Progenitor cell of endocrine pancreas (in vitro differentiated cells): ENCODE measurements at regions not wholly inside any gene's neighbourhood (a gene's known extent, or its start where the extent isn't known, plus 50 kb on each side); places are given as distances from the start of the nearest gene placed in this dataset.
A peak's percentile ranks its signal among the peaks of the same experiment; 100 is the strongest.

ENCODE experiments used
- DNase-seq: peaks from one replicate; pipeline ENCODE4 v3.0.0; 2021; ENCODE audit warnings: low spot score; ENCODE audit not compliant: unreplicated experiment
- H3K27ac Mint-ChIP-seq: 2 replicates; pipeline ENCODE4 v1.8.0; 2021; ENCODE audit warnings: mild to moderate bottlenecking, moderate library complexity, mixed read lengths
- H3K27me3 Mint-ChIP-seq: 2 replicates; pipeline ENCODE4 v1.8.0; 2021; ENCODE audit warnings: mixed read lengths
- H3K36me3 Mint-ChIP-seq: 2 replicates; pipeline ENCODE4 v1.8.0; 2022; ENCODE audit warnings: mixed read lengths; ENCODE audit not compliant: insufficient read depth
- H3K4me1 Mint-ChIP-seq: 2 replicates; pipeline ENCODE4 v1.8.0; 2021; ENCODE audit warnings: low read depth, mixed read lengths
- H3K4me3 Mint-ChIP-seq: 2 replicates; pipeline ENCODE4 v1.8.0; 2021; ENCODE audit warnings: low read depth, mild to moderate bottlenecking, moderate library complexity, mixed read lengths
- H3K9me3 Mint-ChIP-seq: 2 replicates; pipeline ENCODE4 v1.8.0; 2021; ENCODE audit warnings: low read depth, mixed read lengths
- CTCF ChIP-seq: fragments of 200-600 bp; sonication (generic); IDR thresholded peaks from one replicate; pipeline ENCODE4 v1.5.0; 2021; ENCODE audit warnings: antibody characterized with exemption, mild to moderate bottlenecking; ENCODE audit not compliant: unreplicated experiment

- Mint-ChIP-seq H3K9me3 (peaks cover 3% of the 10 kb centered on the region), H3K4me1 (peaks cover 8% of the 10 kb centered on the region), H3K36me3 (no peaks in the 10 kb centered on the region), H3K27me3 (peaks cover 6% of the 10 kb centered on the region), H3K27ac (peak overlapping the region; percentile 5), H3K4me3 (no peak overlapping the region)
- TF ChIP-seq CTCF: no peak
- DNase-seq: no peak
These were observed 102.4 kb upstream of the LRIG1 start for GRCh38 chr3:66603151-66603611.

DNA sequence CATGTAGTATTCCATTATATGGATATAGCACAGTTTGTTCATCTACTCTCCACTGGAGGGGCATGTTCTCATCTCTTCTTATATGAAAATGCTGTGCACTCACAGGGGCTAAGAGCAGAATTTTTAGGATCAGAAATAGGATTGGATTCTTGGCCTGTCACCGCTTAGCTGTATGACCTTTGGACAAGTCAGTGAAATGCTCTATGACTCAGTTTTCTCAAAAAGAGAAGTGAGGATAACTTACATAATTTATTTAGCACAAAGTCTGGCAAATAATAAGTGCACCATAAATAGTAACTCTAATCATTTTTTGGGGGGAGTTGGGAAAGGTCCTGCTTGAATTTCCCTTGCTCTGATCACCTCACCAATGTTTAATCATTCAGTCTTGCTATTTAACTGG, 103.7 kb upstream of the LRIG1 start:
- Mint-ChIP-seq H3K36me3 (no peaks in the 10 kb centered on the region), H3K27ac (no peak overlapping the region), H3K4me3 (no peak overlapping the region), H3K9me3 (peaks cover 3% of the 10 kb centered on the region), H3K4me1 (peaks cover 8% of the 10 kb centered on the region), H3K27me3 (peaks cover 6% of the 10 kb centered on the region)
- TF ChIP-seq CTCF: no peak
- no peak for DNase-seq

DNA sequence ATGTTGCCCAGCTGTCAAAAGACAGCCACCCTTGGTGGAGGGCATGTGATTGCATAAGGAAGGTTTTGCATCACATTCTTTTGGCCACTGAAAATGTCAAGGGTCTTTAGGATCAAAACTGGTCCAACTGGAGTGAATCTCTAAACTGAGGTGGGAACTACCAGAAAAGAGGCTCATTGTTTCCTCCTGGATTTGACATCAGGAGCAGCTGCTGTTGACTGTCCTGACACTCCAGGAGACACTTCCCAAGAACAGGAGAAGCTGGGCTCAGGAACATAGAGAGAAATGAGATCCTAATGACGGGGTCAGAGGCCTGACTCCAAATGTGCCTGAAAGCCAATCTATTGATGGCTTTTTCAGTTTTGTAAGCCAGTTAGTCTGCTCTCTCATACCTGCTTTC, 105.3 kb upstream of the LRIG1 start:
- Mint-ChIP-seq H3K4me1 (peaks cover 8% of the 10 kb centered on the region), H3K9me3 (peaks cover 3% of the 10 kb centered on the region), H3K27me3 (peaks cover 3% of the 10 kb centered on the region), H3K27ac (no peak overlapping the region), H3K36me3 (no peaks in the 10 kb centered on the region), H3K4me3 (no peak overlapping the region)
- DNase-seq: no peak
- no peak for TF ChIP-seq CTCF

DNA sequence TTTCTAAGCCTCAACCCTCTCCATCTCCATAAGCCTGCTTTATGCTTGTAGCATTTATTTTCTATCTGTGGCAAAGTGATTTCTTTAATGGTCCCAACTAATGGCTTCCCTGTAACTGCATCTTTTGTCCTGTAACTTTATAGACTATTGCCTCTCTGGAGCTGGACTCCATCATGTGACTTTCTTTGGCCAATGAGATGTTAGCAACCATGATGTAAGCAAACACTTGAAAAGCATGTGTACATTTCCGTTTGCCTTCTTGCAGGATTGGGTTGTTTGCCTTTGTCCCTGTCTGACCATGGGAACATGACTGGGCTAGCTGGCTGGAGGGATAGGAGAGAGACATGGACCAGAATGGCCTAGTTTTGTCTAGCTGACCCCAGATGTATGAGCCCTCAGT, 106.0 kb upstream of the LRIG1 start:
- peaks cover 3% of the 10 kb centered on the region for H3K9me3 Mint-ChIP-seq
- peaks cover 8% of the 10 kb centered on the region for H3K4me1 Mint-ChIP-seq
- H3K4me3 Mint-ChIP-seq: no peak overlapping the region
- no peak overlapping the region for H3K27ac Mint-ChIP-seq
- DNase-seq: no peak
- no peak for TF ChIP-seq CTCF
- H3K36me3 Mint-ChIP-seq: no peaks in the 10 kb centered on the region
- H3K27me3 Mint-ChIP-seq: peaks cover 6% of the 10 kb centered on the region

DNA sequence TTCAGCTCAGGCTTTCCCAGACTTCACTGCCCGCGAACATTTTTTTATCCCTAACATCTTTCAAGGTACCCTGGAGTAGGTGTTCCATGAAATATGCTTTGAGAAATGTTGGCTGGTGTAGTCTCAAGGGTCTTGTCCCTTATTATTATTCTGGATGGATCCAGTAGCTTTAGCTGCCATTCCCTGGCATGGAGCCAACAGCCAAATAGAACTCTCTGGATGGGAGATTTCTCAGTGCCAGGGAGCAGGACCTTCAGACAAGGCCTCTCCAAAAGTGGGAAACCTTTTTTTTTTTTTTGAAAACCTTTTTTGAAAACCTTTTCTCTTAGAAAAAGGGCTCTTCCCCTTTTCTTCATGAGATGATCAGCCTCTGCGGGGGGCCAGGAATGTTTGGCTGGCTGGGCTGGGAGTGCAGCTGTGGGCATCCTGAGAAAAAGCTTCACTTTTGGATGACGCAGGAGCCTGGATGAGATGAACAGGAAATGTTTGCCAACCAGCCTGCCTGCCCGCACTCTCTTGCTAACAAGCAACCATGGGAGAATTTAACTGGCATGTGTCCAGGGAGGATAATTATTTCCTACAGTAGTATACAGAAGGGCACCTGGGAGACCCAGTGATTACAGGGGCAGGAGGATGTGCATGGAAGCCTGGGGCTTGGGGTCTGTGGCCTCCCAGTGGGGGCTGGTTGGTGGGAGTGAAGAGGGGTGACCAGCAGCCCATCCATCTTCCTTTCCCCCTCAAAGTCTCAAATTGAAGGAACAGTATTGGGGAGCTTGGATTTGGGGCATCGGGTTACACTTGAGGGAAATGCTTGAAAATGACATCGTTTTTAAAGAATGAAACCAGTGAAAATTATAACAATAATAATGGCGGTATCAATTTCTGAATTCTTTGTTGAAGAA, 109.1 kb upstream of the LRIG1 start:
- Mint-ChIP-seq H3K4me3 (no peak overlapping the region), H3K27ac (no peak overlapping the region), H3K4me1 (peaks cover 1% of the 10 kb centered on the region), H3K36me3 (no peaks in the 10 kb centered on the region), H3K27me3 (peaks cover 8% of the 10 kb centered on the region), H3K9me3 (peaks cover 3% of the 10 kb centered on the region)
- no peak for DNase-seq
- TF ChIP-seq CTCF: no peak
